ENCODE measurements at regions not wholly inside any gene's neighbourhood (a gene's known extent, or its start where the extent isn't known, plus 50 kb on each side); places are given as distances from the start of the nearest gene placed in this dataset.
A peak's percentile ranks its signal among the peaks of the same experiment; 100 is the strongest.

GRCh38 chr7:53993224-53993623 lies 549.0 kb upstream of the VSTM2A start:
- no peak for TF ChIP-seq CTCF (conservative IDR thresholded peaks at IDR 0.05; ENCODE audit: low read depth)
- POLR2A ChIA-PET (ENCODE audit: low non-redundant PET), result no interaction called here
- DNase-seq (ENCODE audit: low spot score), result no peak
- CTCF ChIA-PET, result no interaction called here
- no peak overlapping the region for H3K27ac ChIP-seq

DNA sequence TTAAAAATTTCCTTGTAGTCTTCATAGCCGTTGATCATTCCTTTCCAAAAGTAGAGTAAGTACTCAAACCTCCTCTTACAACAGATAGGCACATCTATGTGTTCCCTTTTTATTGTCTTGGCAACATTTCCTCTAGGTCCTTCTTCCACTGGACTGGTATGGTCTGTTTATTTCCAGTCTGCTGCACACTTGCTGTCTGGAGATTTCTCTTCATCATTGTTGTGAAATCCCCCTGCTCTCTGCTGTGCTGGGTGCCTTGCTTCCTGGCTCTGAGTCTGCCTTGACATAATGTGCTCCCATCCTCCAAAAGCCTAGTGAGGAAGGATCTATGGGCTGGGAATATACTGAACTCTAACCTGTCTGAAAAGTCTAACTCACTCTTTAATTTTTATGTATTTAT lies 545.3 kb upstream of the VSTM2A start:
- TF ChIP-seq CTCF (conservative IDR thresholded peaks at IDR 0.05; ENCODE audit: low read depth), result no peak
- H3K27ac ChIP-seq, result no peak overlapping the region
- no peak for DNase-seq (ENCODE audit: low spot score)
- POLR2A ChIA-PET (ENCODE audit: low non-redundant PET), result no interaction called here
- CTCF ChIA-PET, result no interaction called here

DNA sequence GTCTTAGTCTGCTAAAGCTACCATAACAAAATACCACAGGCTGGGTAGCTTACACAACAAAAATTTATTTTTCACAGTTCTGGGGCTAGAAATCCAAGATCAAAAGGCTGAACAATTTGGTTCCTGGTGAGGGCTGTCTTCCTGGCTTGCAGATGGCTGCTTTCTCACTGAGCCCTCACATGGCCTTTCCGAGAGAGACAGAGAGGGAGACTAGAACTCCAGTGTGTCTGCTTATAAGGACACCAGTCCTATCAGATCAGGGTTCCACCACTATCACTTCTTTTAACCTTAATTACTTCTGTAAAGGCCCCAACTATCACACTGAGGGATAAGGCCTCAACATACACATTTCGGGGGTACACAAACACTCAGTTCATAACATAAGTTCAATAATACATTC lies 527.4 kb upstream of the VSTM2A start:
- H3K27ac ChIP-seq, result no peak overlapping the region
- no peak for DNase-seq (ENCODE audit: low spot score)
- CTCF ChIA-PET, result no interaction called here
- TF ChIP-seq CTCF (conservative IDR thresholded peaks at IDR 0.05; ENCODE audit: low read depth), result no peak
- POLR2A ChIA-PET (ENCODE audit: low non-redundant PET), result no interaction called here

DNA sequence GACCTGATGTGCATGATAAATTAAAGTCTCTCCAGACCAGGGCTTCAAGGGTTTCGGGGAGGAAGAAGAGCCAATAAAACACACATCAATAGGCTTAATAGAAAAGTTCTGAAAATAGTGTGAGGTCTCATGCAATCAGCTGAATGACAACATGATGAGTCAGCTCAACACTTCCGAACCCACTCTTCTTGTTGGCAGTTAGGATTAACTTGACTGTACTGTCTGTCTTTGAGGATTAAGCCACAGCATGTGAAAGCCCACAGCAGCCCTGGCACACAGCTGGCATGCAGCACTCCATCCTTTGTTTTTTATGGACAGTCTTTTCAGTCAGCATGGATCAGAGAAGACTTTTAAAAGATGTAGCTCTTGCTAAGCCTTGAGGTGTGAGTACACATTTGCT lies 526.9 kb upstream of the VSTM2A start:
- ChIA-PET CTCF (no interaction called here), POLR2A (ENCODE audit: low non-redundant PET) (no interaction called here)
- TF ChIP-seq CTCF (conservative IDR thresholded peaks at IDR 0.05; ENCODE audit: low read depth), result no peak
- no peak overlapping the region for H3K27ac ChIP-seq
- DNase-seq (ENCODE audit: low spot score), result peak; percentile 34

DNA sequence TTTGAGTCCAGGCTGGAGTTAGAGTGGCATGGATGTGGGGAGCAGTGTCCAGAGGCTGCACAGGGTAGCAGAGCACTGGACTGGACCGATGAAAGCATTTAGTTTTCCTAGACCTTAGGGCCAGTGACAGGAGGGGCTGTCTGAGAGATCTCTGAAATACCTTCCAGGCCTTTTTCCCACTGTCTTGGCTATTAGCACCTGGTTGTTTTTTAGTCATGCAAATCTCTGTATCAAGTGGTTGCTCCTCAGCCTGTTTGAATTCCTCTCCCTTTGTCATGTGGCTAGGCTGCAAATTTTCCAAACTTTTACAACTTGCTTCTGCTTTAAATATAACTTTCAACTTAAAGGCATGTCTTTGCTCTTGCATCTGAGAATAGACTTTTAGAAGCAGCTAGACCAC lies 504.3 kb upstream of the VSTM2A start:
- no peak for TF ChIP-seq CTCF (conservative IDR thresholded peaks at IDR 0.05; ENCODE audit: low read depth)
- DNase-seq (ENCODE audit: low spot score), result no peak
- ChIA-PET POLR2A (ENCODE audit: low non-redundant PET) (no interaction called here), CTCF (no interaction called here)
- no peak overlapping the region for H3K27ac ChIP-seq

GRCh38 chr7:54060643-54061042 lies 481.5 kb upstream of the VSTM2A start:
- H3K27ac ChIP-seq, result no peak overlapping the region
- no peak for TF ChIP-seq CTCF (conservative IDR thresholded peaks at IDR 0.05; ENCODE audit: low read depth)
- ChIA-PET CTCF (interaction anchor here (0.5 to 0.6 kb wide), 2 partner anchors 54 to 598 kb away, joined by 3 read pairs; no protein-coding TSS in a partner anchor), POLR2A (ENCODE audit: low non-redundant PET) (no interaction called here)
- DNase-seq (ENCODE audit: low spot score), result no peak

DNA sequence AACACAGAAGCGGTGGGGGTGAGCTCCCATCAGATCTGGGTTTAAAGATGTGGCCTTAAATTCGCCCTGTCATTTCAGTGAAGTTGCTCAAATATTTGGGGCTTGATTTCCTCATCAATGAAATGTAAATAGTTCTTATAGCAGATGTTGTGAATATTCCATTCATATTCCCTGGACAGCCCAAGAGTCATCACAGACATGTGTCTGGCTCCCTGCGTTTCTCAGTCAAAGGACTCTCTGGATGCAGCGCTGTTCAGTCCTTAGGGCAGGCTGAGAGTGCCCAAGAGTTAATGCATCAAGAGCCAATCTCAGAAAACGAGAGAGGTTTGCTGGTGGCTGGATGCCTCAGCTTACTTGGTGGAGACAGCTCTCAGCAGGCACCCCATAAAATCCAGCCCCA lies 475.5 kb upstream of the VSTM2A start:
- POLR2A ChIA-PET (ENCODE audit: low non-redundant PET), result no interaction called here
- TF ChIP-seq CTCF (conservative IDR thresholded peaks at IDR 0.05; ENCODE audit: low read depth), result no peak
- DNase-seq (ENCODE audit: low spot score), result no peak
- CTCF ChIA-PET, result interaction anchor here (0.5 kb wide), 1 partner anchor 116 kb away, joined by 3 read pairs; no protein-coding TSS in a partner anchor
- H3K27ac ChIP-seq, result no peak overlapping the region

Measured in RWPE1 (cell line).